ENCODE measurements at regions not wholly inside any gene's neighbourhood (a gene's known extent, or its start where the extent isn't known, plus 50 kb on each side); places are given as distances from the start of the nearest gene placed in this dataset.

GRCh38 chr2:104078431-104079157, 775.3 kb upstream of the POU3F3 start:
- Mint-ChIP-seq H3K36me3 (no peaks in the 10 kb centered on the region), H3K27ac (no peak overlapping the region), H3K4me3 (no peak overlapping the region), H3K27me3 (no peaks in the 10 kb centered on the region), H3K9me3 (peaks cover 7% of the 10 kb centered on the region), H3K4me1 (no peaks in the 10 kb centered on the region)

GRCh38 chr2:104088745-104089144, 765.2 kb upstream of the POU3F3 start:
- Mint-ChIP-seq H3K4me1 (no peaks in the 10 kb centered on the region), H3K27ac (no peak overlapping the region), H3K4me3 (no peak overlapping the region), H3K36me3 (no peaks in the 10 kb centered on the region), H3K9me3 (peaks cover 18% of the 10 kb centered on the region), H3K27me3 (no peaks in the 10 kb centered on the region)

- Mint-ChIP-seq H3K4me3 (no peak overlapping the region), H3K36me3 (no peaks in the 10 kb centered on the region), H3K9me3 (peaks cover 20% of the 10 kb centered on the region), H3K4me1 (no peaks in the 10 kb centered on the region), H3K27me3 (no peaks in the 10 kb centered on the region), H3K27ac (no peak overlapping the region)
Observed at GRCh38 chr2:104090407-104090806, 763.5 kb upstream of the POU3F3 start.

GRCh38 chr2:104091894-104092293, 762.0 kb upstream of the POU3F3 start:
- Mint-ChIP-seq H3K4me1 (no peaks in the 10 kb centered on the region), H3K27me3 (no peaks in the 10 kb centered on the region), H3K36me3 (no peaks in the 10 kb centered on the region), H3K4me3 (no peak overlapping the region), H3K9me3 (peaks cover 19% of the 10 kb centered on the region), H3K27ac (no peak overlapping the region)

GRCh38 chr2:104092886-104093285, 761.0 kb upstream of the POU3F3 start:
- peaks cover 14% of the 10 kb centered on the region for H3K9me3 Mint-ChIP-seq
- H3K4me1 Mint-ChIP-seq: no peaks in the 10 kb centered on the region
- no peaks in the 10 kb centered on the region for H3K36me3 Mint-ChIP-seq
- no peaks in the 10 kb centered on the region for H3K27me3 Mint-ChIP-seq
- H3K27ac Mint-ChIP-seq: no peak overlapping the region
- no peak overlapping the region for H3K4me3 Mint-ChIP-seq

GRCh38 chr2:104102615-104103014, 751.3 kb upstream of the POU3F3 start:
- Mint-ChIP-seq H3K4me1 (no peaks in the 10 kb centered on the region), H3K27me3 (no peaks in the 10 kb centered on the region), H3K27ac (no peak overlapping the region), H3K9me3 (peaks cover 5% of the 10 kb centered on the region), H3K4me3 (no peak overlapping the region), H3K36me3 (no peaks in the 10 kb centered on the region)

GRCh38 chr2:104109356-104109755, 744.6 kb upstream of the POU3F3 start:
- H3K27ac Mint-ChIP-seq: no peak overlapping the region
- H3K36me3 Mint-ChIP-seq: no peaks in the 10 kb centered on the region
- H3K4me3 Mint-ChIP-seq: no peak overlapping the region
- H3K27me3 Mint-ChIP-seq: no peaks in the 10 kb centered on the region
- no peaks in the 10 kb centered on the region for H3K4me1 Mint-ChIP-seq
- H3K9me3 Mint-ChIP-seq: no peaks in the 10 kb centered on the region

GRCh38 chr2:104118889-104119288, 735.0 kb upstream of the POU3F3 start:
- Mint-ChIP-seq H3K36me3 (no peaks in the 10 kb centered on the region), H3K9me3 (peaks cover 5% of the 10 kb centered on the region), H3K4me1 (no peaks in the 10 kb centered on the region), H3K4me3 (no peak overlapping the region), H3K27me3 (no peaks in the 10 kb centered on the region), H3K27ac (no peak overlapping the region)

- H3K27ac Mint-ChIP-seq: no peak overlapping the region
Observed at GRCh38 chr2:104120171-104120570, 733.7 kb upstream of the POU3F3 start.

GRCh38 chr2:104125096-104125495, 728.8 kb upstream of the POU3F3 start:
- no peaks in the 10 kb centered on the region for H3K27me3 Mint-ChIP-seq
- H3K9me3 Mint-ChIP-seq: peaks cover 5% of the 10 kb centered on the region
- no peaks in the 10 kb centered on the region for H3K36me3 Mint-ChIP-seq
- H3K27ac Mint-ChIP-seq: no peak overlapping the region
- no peaks in the 10 kb centered on the region for H3K4me1 Mint-ChIP-seq
- no peak overlapping the region for H3K4me3 Mint-ChIP-seq

More at GRCh38 chr2:104120171-104120570, 733.7 kb upstream of the POU3F3 start:
- Mint-ChIP-seq H3K9me3 (peaks cover 5% of the 10 kb centered on the region), H3K27me3 (no peaks in the 10 kb centered on the region), H3K4me3 (no peak overlapping the region), H3K4me1 (no peaks in the 10 kb centered on the region), H3K36me3 (no peaks in the 10 kb centered on the region)

- H3K27ac Mint-ChIP-seq: no peak overlapping the region
- no peaks in the 10 kb centered on the region for H3K4me1 Mint-ChIP-seq
- no peak overlapping the region for H3K4me3 Mint-ChIP-seq
- peaks cover 5% of the 10 kb centered on the region for H3K9me3 Mint-ChIP-seq
- H3K36me3 Mint-ChIP-seq: no peaks in the 10 kb centered on the region
- no peaks in the 10 kb centered on the region for H3K27me3 Mint-ChIP-seq
Observed at GRCh38 chr2:104127049-104127770, 726.7 kb upstream of the POU3F3 start.

GRCh38 chr2:104140361-104140760, 713.6 kb upstream of the POU3F3 start:
- H3K4me3 Mint-ChIP-seq: no peak overlapping the region
- H3K4me1 Mint-ChIP-seq: no peaks in the 10 kb centered on the region
- H3K36me3 Mint-ChIP-seq: no peaks in the 10 kb centered on the region
- no peaks in the 10 kb centered on the region for H3K27me3 Mint-ChIP-seq
- H3K9me3 Mint-ChIP-seq: no peaks in the 10 kb centered on the region
- no peak overlapping the region for H3K27ac Mint-ChIP-seq

GRCh38 chr2:104158191-104158590, 695.7 kb upstream of the POU3F3 start:
- Mint-ChIP-seq H3K27me3 (no peaks in the 10 kb centered on the region), H3K9me3 (peaks cover 4% of the 10 kb centered on the region), H3K27ac (no peak overlapping the region), H3K4me3 (no peak overlapping the region), H3K4me1 (no peaks in the 10 kb centered on the region), H3K36me3 (no peaks in the 10 kb centered on the region)

- H3K27me3 Mint-ChIP-seq: no peaks in the 10 kb centered on the region
- no peaks in the 10 kb centered on the region for H3K36me3 Mint-ChIP-seq
- H3K4me1 Mint-ChIP-seq: no peaks in the 10 kb centered on the region
- no peak overlapping the region for H3K4me3 Mint-ChIP-seq
- H3K9me3 Mint-ChIP-seq: peaks cover 10% of the 10 kb centered on the region
- H3K27ac Mint-ChIP-seq: no peak overlapping the region
Observed at GRCh38 chr2:104163611-104164130, 690.2 kb upstream of the POU3F3 start.

GRCh38 chr2:104164721-104165252, 689.1 kb upstream of the POU3F3 start:
- H3K27ac Mint-ChIP-seq: no peak overlapping the region
- H3K4me1 Mint-ChIP-seq: no peaks in the 10 kb centered on the region
- no peaks in the 10 kb centered on the region for H3K36me3 Mint-ChIP-seq
- H3K9me3 Mint-ChIP-seq: peaks cover 10% of the 10 kb centered on the region
- no peaks in the 10 kb centered on the region for H3K27me3 Mint-ChIP-seq
- H3K4me3 Mint-ChIP-seq: no peak overlapping the region

GRCh38 chr2:104177179-104177578, 676.7 kb upstream of the POU3F3 start:
- Mint-ChIP-seq H3K9me3 (peaks cover 11% of the 10 kb centered on the region), H3K4me1 (no peaks in the 10 kb centered on the region), H3K27me3 (no peaks in the 10 kb centered on the region), H3K27ac (no peak overlapping the region), H3K4me3 (no peak overlapping the region), H3K36me3 (no peaks in the 10 kb centered on the region)

Measured in activated naive CD4-positive, alpha-beta T cell treated with anti-CD3 and anti-CD28 coated beads, Interleukin-2, amount 50 U/mL, for 24 hours (primary cell).